ENCODE measurements at regions not wholly inside any gene's neighbourhood (a gene's known extent, or its start where the extent isn't known, plus 50 kb on each side); places are given as distances from the start of the nearest gene placed in this dataset.

GRCh38 chr9:81517954-81518353, 171.4 kb downstream of the TLE1 start:
- in situ Hi-C loops (cut with HindIII; ENCODE audit: extremely low pct_ligation_motif_present, low pct_unique_long_range_greater_than_20kb) = no loop called here
- no peak overlapping the region for H3K4me2 ChIP-seq (ENCODE audit: low read depth, low read length)
- H3K36me3 ChIP-seq (replicated peaks in 1 of 2; ENCODE audit: control insufficient read depth in 1 of 2, insufficient read depth in 2 of 2, low read length in 2 of 2) = no peaks in the 10 kb centered on the region
- H3K4me3 ChIP-seq (replicated peaks in 1 of 3; ENCODE audit: insufficient read depth in 1 of 3, low read depth in 2 of 3, low read length in 3 of 3) = no peak overlapping the region
- no peak for FAIRE-seq
- H3K27me3 ChIP-seq (ENCODE audit: control insufficient read depth in 1 of 2, insufficient read depth in 2 of 2, low read length in 2 of 2) = no peaks in the 10 kb centered on the region
- H3K27ac ChIP-seq (ENCODE audit: extremely low read length, insufficient read depth, low read length) = no peak overlapping the region
- no peaks in the 10 kb centered on the region for H3K9me3 ChIP-seq (ENCODE audit: low read length)
- DNase-seq (ENCODE audit: low spot score) = no peak
- 0 out of 2 replicates have a peak, but pooled peaks have one; percentile 15 for TF ChIP-seq NR2F6 (IDR thresholded peaks at IDR 0.05)
- no peak for TF ChIP-seq NR2F6 (CRISPR knock-in tag; IDR thresholded peaks at IDR 0.05)
- TF ChIP-seq AKAP8 (CRISPR knock-in tag; IDR thresholded peaks at IDR 0.05) = no peak
- TF ChIP-seq, protein P1, sequence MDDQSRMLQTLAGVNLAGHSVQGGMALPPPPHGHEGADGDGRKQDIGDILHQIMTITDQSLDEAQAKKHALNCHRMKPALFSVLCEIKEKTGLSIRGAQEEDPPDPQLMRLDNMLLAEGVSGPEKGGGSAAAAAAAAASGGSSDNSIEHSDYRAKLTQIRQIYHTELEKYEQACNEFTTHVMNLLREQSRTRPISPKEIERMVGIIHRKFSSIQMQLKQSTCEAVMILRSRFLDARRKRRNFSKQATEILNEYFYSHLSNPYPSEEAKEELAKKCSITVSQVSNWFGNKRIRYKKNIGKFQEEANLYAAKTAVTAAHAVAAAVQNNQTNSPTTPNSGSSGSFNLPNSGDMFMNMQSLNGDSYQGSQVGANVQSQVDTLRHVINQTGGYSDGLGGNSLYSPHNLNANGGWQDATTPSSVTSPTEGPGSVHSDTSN (CRISPR knock-in tag; IDR thresholded peaks at IDR 0.05; ENCODE audit: borderline replicate concordance) = no peak
- TF ChIP-seq, protein P2, sequence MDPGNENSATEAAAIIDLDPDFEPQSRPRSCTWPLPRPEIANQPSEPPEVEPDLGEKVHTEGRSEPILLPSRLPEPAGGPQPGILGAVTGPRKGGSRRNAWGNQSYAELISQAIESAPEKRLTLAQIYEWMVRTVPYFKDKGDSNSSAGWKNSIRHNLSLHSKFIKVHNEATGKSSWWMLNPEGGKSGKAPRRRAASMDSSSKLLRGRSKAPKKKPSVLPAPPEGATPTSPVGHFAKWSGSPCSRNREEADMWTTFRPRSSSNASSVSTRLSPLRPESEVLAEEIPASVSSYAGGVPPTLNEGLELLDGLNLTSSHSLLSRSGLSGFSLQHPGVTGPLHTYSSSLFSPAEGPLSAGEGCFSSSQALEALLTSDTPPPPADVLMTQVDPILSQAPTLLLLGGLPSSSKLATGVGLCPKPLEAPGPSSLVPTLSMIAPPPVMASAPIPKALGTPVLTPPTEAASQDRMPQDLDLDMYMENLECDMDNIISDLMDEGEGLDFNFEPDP (CRISPR knock-in tag; conservative IDR thresholded peaks at IDR 0.05) = no peak
- no peak for TF ChIP-seq ZNF513 (CRISPR knock-in tag; conservative IDR thresholded peaks at IDR 0.05)
- TF ChIP-seq RAD21 (CRISPR knock-in tag; IDR thresholded peaks at IDR 0.05) = no peak
- 4% methylated on average over 2 of the region's 2 CpGs for whole genome bisulfite sequencing (ENCODE audit: low lambda C conversion rate)
- no peak overlapping the region for H2AFZ ChIP-seq (ENCODE audit: low read length)
- H3K4me1 ChIP-seq (ENCODE audit: insufficient read depth, low read length) = peaks cover 27% of the 10 kb centered on the region
- no peaks in the 10 kb centered on the region for H3K79me2 ChIP-seq (ENCODE audit: insufficient read depth, low read length)
- ATAC-seq = no peak
- H4K20me1 ChIP-seq (ENCODE audit: insufficient read depth, low read length) = no peaks in the 10 kb centered on the region
- CTCF ChIA-PET (ENCODE audit: low intra/inter-chr PET ratio, low total read pairs) = no interaction called here
- BruUV-seq (replicated peaks) = no TSS peak
- POLR2A ChIA-PET = no interaction called here
- no peak overlapping the region for H3K9ac ChIP-seq (ENCODE audit: insufficient read depth, low read depth, low read length)
- intact Hi-C loops (cut with micrococcal nuclease; ENCODE audit: unreplicated experiment) = no loop called here
